HG03135 (cell line): ENCODE measurements at regions not wholly inside any gene's neighbourhood (a gene's known extent, or its start where the extent isn't known, plus 50 kb on each side); places are given as distances from the start of the nearest gene placed in this dataset.
"Not testable (repeated sequence)": the region's sequence is repeated elsewhere in the genome, so short reads cannot be mapped to it uniquely, and the experiment has no call there.

ENCODE experiments used
- ATAC-seq: cut with Tn5 transposase; IDR thresholded peaks from one replicate; pipeline ENCODE4 v1.9.1; 2021; ENCODE audit warnings: mild to moderate bottlenecking, moderate library complexity; ENCODE audit not compliant: unreplicated experiment

GRCh38 chr11:87675993-87676392 is 499.2 kb downstream of the RAB38 start:
- no peak for ATAC-seq

GRCh38 chr11:87666730-87667129 is 508.5 kb downstream of the RAB38 start:
- no peak for ATAC-seq

- ATAC-seq: no peak
These were observed 513.0 kb downstream of the RAB38 start for GRCh38 chr11:87662287-87662686.

GRCh38 chr11:87660926-87661660 is 514.1 kb downstream of the RAB38 start:
- no peak for ATAC-seq

- ATAC-seq: no peak
These were observed 515.4 kb downstream of the RAB38 start for GRCh38 chr11:87659807-87660206.

- ATAC-seq: no peak
These were observed 529.6 kb downstream of the RAB38 start for GRCh38 chr11:87645626-87646025.

GRCh38 chr11:87639753-87640364 is 535.4 kb downstream of the RAB38 start:
- ATAC-seq: no peak

GRCh38 chr11:87635001-87635400 is 540.2 kb downstream of the RAB38 start:
- ATAC-seq: no peak

GRCh38 chr11:87634331-87634730 is 540.9 kb downstream of the RAB38 start:
- no peak for ATAC-seq

- no peak for ATAC-seq
These were observed 546.3 kb downstream of the RAB38 start for GRCh38 chr11:87628957-87629356.

GRCh38 chr11:87628026-87628580 is 547.1 kb downstream of the RAB38 start:
- ATAC-seq: no peak

- ATAC-seq: not testable (repeated sequence)
These were observed 551.5 kb downstream of the RAB38 start for GRCh38 chr11:87623531-87624365.

- ATAC-seq: no peak
These were observed 558.7 kb downstream of the RAB38 start for GRCh38 chr11:87616511-87616910.

GRCh38 chr11:87604350-87604749 is 566.6 kb downstream of the TMEM135 start:
- ATAC-seq: no peak

GRCh38 chr11:87603887-87604286 is 566.2 kb downstream of the TMEM135 start:
- ATAC-seq: no peak

- no peak for ATAC-seq
These were observed 565.0 kb downstream of the TMEM135 start for GRCh38 chr11:87602776-87603175.

- no peak for ATAC-seq
These were observed 563.2 kb downstream of the TMEM135 start for GRCh38 chr11:87600938-87601337.

- ATAC-seq: no peak
These were observed 560.0 kb downstream of the TMEM135 start for GRCh38 chr11:87597725-87598124.

- no peak for ATAC-seq
These were observed 558.4 kb downstream of the TMEM135 start for GRCh38 chr11:87596176-87596575.

GRCh38 chr11:87589082-87589481 is 551.3 kb downstream of the TMEM135 start:
- no peak for ATAC-seq

- ATAC-seq: not testable (repeated sequence)
These were observed 547.9 kb downstream of the TMEM135 start for GRCh38 chr11:87585613-87586012.
